Mesendoderm (in vitro differentiated cells): ENCODE measurements at regions not wholly inside any gene's neighbourhood (a gene's known extent, or its start where the extent isn't known, plus 50 kb on each side); places are given as distances from the start of the nearest gene placed in this dataset.
"Not testable (repeated sequence)": the region's sequence is repeated elsewhere in the genome, so short reads cannot be mapped to it uniquely, and the experiment has no call there.

Source experiments
- DNase-seq: peaks from one replicate; pipeline ENCODE4 v3.0.0; 2013
- H2AK5ac ChIP-seq: 2 replicates; pipeline ENCODE4 v1.6.1; 2013; ENCODE audit warnings: low read length, inconsistent platforms
- H2BK120ac ChIP-seq: 2 replicates; pipeline ENCODE4 v1.6.1; 2013; ENCODE audit warnings: low read depth, mild to moderate bottlenecking, low read length, moderate library complexity, mixed read lengths
- H2BK15ac ChIP-seq: replicated peaks from 2 replicates; pipeline ENCODE4 v1.6.1; 2013; ENCODE audit warnings: low read depth, mild to moderate bottlenecking, moderate library complexity
- H2BK5ac ChIP-seq: 2 replicates; pipeline ENCODE4 v1.6.1; 2013; ENCODE audit warnings: low read length, inconsistent platforms
- H3K18ac ChIP-seq: 2 replicates; pipeline ENCODE4 v1.6.1; 2013; ENCODE audit warnings: mild to moderate bottlenecking, low read length, mixed read lengths
- H3K23ac ChIP-seq: one replicate; pipeline ENCODE4 v1.6.1; 2013; ENCODE audit warnings: low read length
- H3K27ac ChIP-seq: 2 replicates; pipeline ENCODE4 v1.5.1; 2013; ENCODE audit warnings: low read depth, mild to moderate bottlenecking, inconsistent platforms, low read length, moderate library complexity
- H3K27me3 ChIP-seq: 2 replicates; pipeline ENCODE4 v1.6.1; 2013; ENCODE audit warnings: low read length, control low read depth, mild to moderate bottlenecking, inconsistent platforms; ENCODE audit not compliant: insufficient read depth, poor library complexity
- H3K36me3 ChIP-seq: 2 replicates; pipeline ENCODE4 v1.6.1; 2013; ENCODE audit warnings: low read length, inconsistent platforms; ENCODE audit not compliant: control insufficient read depth, insufficient read depth
- H3K4ac ChIP-seq: one replicate; pipeline ENCODE4 v1.6.1; 2013; ENCODE audit warnings: low read depth, mild to moderate bottlenecking, low read length, moderate library complexity
- H3K4me1 ChIP-seq: 2 replicates; pipeline ENCODE4 v1.6.1; 2013; ENCODE audit warnings: low read depth, low read length, inconsistent platforms; ENCODE audit not compliant: control insufficient read depth
- H3K4me2 ChIP-seq: 2 replicates; pipeline ENCODE4 v1.6.1; 2013; ENCODE audit warnings: low read length
- H3K4me3 ChIP-seq: 2 replicates; pipeline ENCODE4 v1.5.1; 2013; ENCODE audit warnings: mild to moderate bottlenecking, low read length
- H3K56ac ChIP-seq: one replicate; pipeline ENCODE4 v1.6.1; 2013; ENCODE audit warnings: low read length
- H3K79me1 ChIP-seq: 2 replicates; pipeline ENCODE4 v1.6.1; 2013; ENCODE audit warnings: low read length, inconsistent platforms
- H3K79me2 ChIP-seq: 2 replicates; pipeline ENCODE4 v1.6.1; 2013; ENCODE audit warnings: mild to moderate bottlenecking, low read length; ENCODE audit not compliant: control insufficient read depth, insufficient read depth
- H3K9ac ChIP-seq: 2 replicates; pipeline ENCODE4 v1.6.1; 2013; ENCODE audit warnings: low read length, inconsistent platforms
- H4K5ac ChIP-seq: one replicate; pipeline ENCODE4 v1.6.1; 2013; ENCODE audit warnings: low read length
- H4K8ac ChIP-seq: one replicate; pipeline ENCODE4 v1.6.1; 2013; ENCODE audit warnings: low read depth, mild to moderate bottlenecking, control low read depth, low read length, moderate library complexity
- whole genome bisulfite sequencing: extraction: QIAGEN DNeasy Blood & Tissue Kit; methylation state at CpG from one replicate; pipeline ENCODE4 v1.1.7; 2013; ENCODE audit warnings: low lambda C conversion rate, missing lambda C conversion rate; ENCODE audit not compliant: insufficient coverage; ENCODE audit errors: extremely low coverage; 5-methylcytosine and 5-hydroxymethylcytosine counted together

DNA sequence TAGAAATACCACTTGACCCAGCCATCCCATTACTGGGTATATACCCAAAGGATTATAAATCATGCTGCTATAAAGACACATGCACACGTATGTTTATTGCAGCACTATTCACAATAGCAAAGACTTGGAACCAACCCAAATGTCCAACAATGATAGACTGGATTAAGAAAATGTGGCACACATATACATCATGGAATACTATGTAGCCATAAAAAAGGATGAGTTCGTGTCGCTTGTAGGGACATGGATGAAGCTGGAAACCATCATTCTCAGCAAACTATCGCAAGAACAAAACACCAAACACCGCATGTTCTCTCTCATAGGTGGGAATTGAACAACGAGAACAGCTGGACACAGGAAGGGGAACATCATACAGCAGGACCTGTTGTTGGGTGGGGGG is 68.1 kb upstream of the PLEKHG4B start:
- no CpG with 5 or more reads among the region's 6 CpGs for WGBS
- H3K27me3 ChIP-seq, DNase-seq, H3K27ac ChIP-seq, H3K4me3 ChIP-seq, H3K36me3 ChIP-seq, H3K23ac ChIP-seq, H3K79me2 ChIP-seq, H2BK5ac ChIP-seq, H3K4me1 ChIP-seq, H2BK15ac ChIP-seq, H4K8ac ChIP-seq, H3K18ac ChIP-seq, H4K5ac ChIP-seq, H3K4me2 ChIP-seq, H3K79me1 ChIP-seq, H2AK5ac ChIP-seq, H2BK120ac ChIP-seq, H3K9ac ChIP-seq, H3K4ac ChIP-seq, H3K56ac ChIP-seq: not testable (repeated sequence)

DNA sequence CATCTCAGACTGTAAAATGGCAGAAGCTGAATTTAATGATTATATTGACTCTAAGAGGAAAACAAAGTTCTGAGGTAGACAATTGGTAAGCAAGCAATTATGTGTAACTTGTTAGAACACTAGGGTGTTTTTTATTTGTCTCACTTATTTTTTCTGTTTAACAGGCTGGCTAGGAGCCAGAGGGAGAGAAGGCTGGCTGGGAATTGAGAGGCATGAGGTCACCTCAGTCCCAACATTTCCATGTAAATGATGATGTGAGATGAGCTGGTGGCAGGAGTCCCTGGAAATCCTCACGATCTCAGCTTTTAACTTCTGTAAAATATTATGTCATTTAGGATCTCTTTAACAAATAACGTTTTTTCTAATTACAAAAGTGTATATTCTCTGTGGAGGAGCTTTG is 66.9 kb upstream of the PLEKHG4B start:
- no CpG with 5 or more reads among the region's 2 CpGs for WGBS
- H3K4me3 ChIP-seq, H3K4me2 ChIP-seq, H2BK5ac ChIP-seq, H3K79me1 ChIP-seq, H2BK15ac ChIP-seq, H2BK120ac ChIP-seq, H3K4me1 ChIP-seq, H3K36me3 ChIP-seq, DNase-seq, H3K18ac ChIP-seq, H4K5ac ChIP-seq, H3K27me3 ChIP-seq, H4K8ac ChIP-seq, H2AK5ac ChIP-seq, H3K4ac ChIP-seq, H3K23ac ChIP-seq, H3K27ac ChIP-seq, H3K56ac ChIP-seq, H3K79me2 ChIP-seq, H3K9ac ChIP-seq: not testable (repeated sequence)

- H3K56ac ChIP-seq, result no peak overlapping the region
- H3K4me3 ChIP-seq, result no peak overlapping the region
- no peak overlapping the region for H2BK5ac ChIP-seq
- no peak overlapping the region for H4K8ac ChIP-seq
- H3K27ac ChIP-seq, result no peak overlapping the region
- H3K18ac ChIP-seq, result no peak overlapping the region
- no peak overlapping the region for H3K23ac ChIP-seq
- no peak overlapping the region for H3K9ac ChIP-seq
- DNase-seq, result no peak
- no peaks in the 10 kb centered on the region for H3K79me2 ChIP-seq
- no peak overlapping the region for H2BK120ac ChIP-seq
- H3K4me1 ChIP-seq, result no peaks in the 10 kb centered on the region
- no CpG with 5 or more reads among the region's 4 CpGs for WGBS
- no peak overlapping the region for H2BK15ac ChIP-seq
- no peaks in the 10 kb centered on the region for H3K27me3 ChIP-seq
- H3K79me1 ChIP-seq, result no peaks in the 10 kb centered on the region
- no peak overlapping the region for H2AK5ac ChIP-seq
- H3K4ac ChIP-seq, result no peak overlapping the region
- no peak overlapping the region for H3K4me2 ChIP-seq
- no peaks in the 10 kb centered on the region for H3K36me3 ChIP-seq
- H4K5ac ChIP-seq, result no peak overlapping the region
Observed at GRCh38 chr5:30131-30530, 61.8 kb upstream of the PLEKHG4B start.

- not testable (repeated sequence) for H3K79me1 ChIP-seq, H3K18ac ChIP-seq, H3K36me3 ChIP-seq, H2BK15ac ChIP-seq, H4K5ac ChIP-seq, H4K8ac ChIP-seq, H3K56ac ChIP-seq, H2BK5ac ChIP-seq, H2BK120ac ChIP-seq, H3K4ac ChIP-seq, H3K23ac ChIP-seq, H2AK5ac ChIP-seq, H3K9ac ChIP-seq, H3K27ac ChIP-seq, DNase-seq, H3K27me3 ChIP-seq, H3K4me2 ChIP-seq, H3K79me2 ChIP-seq, H3K4me1 ChIP-seq, H3K4me3 ChIP-seq
- WGBS, result no CpG with 5 or more reads among the region's 6 CpGs
Observed at GRCh38 chr5:30556-30955, 61.4 kb upstream of the PLEKHG4B start.

GRCh38 chr5:32165-32564 is 59.8 kb upstream of the PLEKHG4B start:
- no CpG with 5 or more reads among the region's 4 CpGs for WGBS
- H3K36me3 ChIP-seq, result no peaks in the 10 kb centered on the region

DNA sequence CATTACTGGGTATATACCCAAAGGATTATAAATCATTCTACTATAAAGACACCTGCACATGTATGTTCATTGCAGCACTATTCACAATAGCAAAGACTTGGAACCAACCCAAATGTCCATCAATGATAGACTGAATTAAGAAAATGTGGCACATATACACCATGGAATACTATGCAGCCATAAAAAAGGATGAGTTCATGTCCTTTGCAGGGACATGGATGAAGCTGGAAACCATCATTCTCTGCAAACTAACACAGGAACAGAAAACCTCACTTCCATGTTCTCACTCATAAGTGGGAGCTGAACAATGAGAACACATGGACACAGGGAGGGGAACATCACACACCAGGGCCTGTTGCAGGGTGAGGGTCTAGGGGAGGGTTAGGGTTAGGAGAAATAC is 56.4 kb upstream of the PLEKHG4B start:
- DNase-seq, H3K4ac ChIP-seq, H3K79me2 ChIP-seq, H3K27me3 ChIP-seq, H3K18ac ChIP-seq, H3K36me3 ChIP-seq, H2BK5ac ChIP-seq, H3K23ac ChIP-seq, H3K9ac ChIP-seq, H2BK15ac ChIP-seq, H4K5ac ChIP-seq, H2AK5ac ChIP-seq, H3K56ac ChIP-seq, H3K79me1 ChIP-seq, H3K4me3 ChIP-seq, H3K27ac ChIP-seq, H2BK120ac ChIP-seq, H4K8ac ChIP-seq, H3K4me1 ChIP-seq, H3K4me2 ChIP-seq: not testable (repeated sequence)

More at GRCh38 chr5:32165-32564, 59.8 kb upstream of the PLEKHG4B start:
- no peak overlapping the region for H4K5ac ChIP-seq
- H3K4ac ChIP-seq, result no peak overlapping the region
- no peak overlapping the region for H3K23ac ChIP-seq
- no peaks in the 10 kb centered on the region for H3K27me3 ChIP-seq
- H2AK5ac ChIP-seq, result no peak overlapping the region
- no peaks in the 10 kb centered on the region for H3K79me2 ChIP-seq
- H3K4me2 ChIP-seq, result no peak overlapping the region
- H3K27ac ChIP-seq, result no peak overlapping the region
- H2BK120ac ChIP-seq, result no peak overlapping the region
- H2BK15ac ChIP-seq, result no peak overlapping the region
- H3K18ac ChIP-seq, result no peak overlapping the region
- H3K9ac ChIP-seq, result no peak overlapping the region
- H3K79me1 ChIP-seq, result no peaks in the 10 kb centered on the region
- no peak overlapping the region for H3K56ac ChIP-seq
- no peak for DNase-seq
- H2BK5ac ChIP-seq, result no peak overlapping the region
- H3K4me1 ChIP-seq, result no peaks in the 10 kb centered on the region
- no peak overlapping the region for H4K8ac ChIP-seq
- no peak overlapping the region for H3K4me3 ChIP-seq
